ENCODE measurements at regions not wholly inside any gene's neighbourhood (a gene's known extent, or its start where the extent isn't known, plus 50 kb on each side); places are given as distances from the start of the nearest gene placed in this dataset.

DNA sequence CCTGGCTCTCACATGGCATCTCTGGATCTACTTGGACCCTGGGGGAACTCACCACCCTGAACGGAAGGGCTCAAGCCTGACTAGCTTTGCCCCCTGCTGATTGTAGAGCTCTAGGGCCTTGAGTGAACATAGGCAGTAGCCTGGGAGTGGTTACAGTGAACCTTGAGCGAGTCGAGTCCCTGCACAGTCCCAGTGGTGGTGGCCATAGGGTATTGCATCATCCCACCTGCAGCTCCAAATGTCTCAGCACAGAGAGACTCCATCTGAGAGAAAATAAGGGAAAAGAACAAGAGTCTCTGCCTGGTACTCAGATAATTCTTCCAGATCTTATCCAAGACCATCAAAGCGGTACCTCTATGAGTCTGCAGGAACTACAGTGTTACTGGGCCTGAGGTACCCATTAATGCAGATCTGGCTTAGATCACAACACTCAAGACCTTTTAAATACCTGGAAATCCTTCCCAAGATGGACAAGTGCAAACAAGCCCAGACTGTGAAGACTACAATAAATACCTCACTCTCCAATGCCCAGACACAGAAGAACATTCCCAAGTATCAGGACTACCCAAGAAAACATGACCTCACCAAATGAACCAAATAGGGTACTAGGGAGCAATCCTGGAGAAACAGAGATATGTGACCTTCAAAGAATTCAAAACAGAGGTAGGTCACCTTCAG is 167.5 kb upstream of the TET2 start:
- ATAC-seq (ENCODE audit: low FRiP score), result no peak
- TF ChIP-seq, protein P1, sequence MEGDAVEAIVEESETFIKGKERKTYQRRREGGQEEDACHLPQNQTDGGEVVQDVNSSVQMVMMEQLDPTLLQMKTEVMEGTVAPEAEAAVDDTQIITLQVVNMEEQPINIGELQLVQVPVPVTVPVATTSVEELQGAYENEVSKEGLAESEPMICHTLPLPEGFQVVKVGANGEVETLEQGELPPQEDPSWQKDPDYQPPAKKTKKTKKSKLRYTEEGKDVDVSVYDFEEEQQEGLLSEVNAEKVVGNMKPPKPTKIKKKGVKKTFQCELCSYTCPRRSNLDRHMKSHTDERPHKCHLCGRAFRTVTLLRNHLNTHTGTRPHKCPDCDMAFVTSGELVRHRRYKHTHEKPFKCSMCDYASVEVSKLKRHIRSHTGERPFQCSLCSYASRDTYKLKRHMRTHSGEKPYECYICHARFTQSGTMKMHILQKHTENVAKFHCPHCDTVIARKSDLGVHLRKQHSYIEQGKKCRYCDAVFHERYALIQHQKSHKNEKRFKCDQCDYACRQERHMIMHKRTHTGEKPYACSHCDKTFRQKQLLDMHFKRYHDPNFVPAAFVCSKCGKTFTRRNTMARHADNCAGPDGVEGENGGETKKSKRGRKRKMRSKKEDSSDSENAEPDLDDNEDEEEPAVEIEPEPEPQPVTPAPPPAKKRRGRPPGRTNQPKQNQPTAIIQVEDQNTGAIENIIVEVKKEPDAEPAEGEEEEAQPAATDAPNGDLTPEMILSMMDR (IDR thresholded peaks at IDR 0.05), result no peak
- DNase-seq (ENCODE audit: low spot score), result no peak

DNA sequence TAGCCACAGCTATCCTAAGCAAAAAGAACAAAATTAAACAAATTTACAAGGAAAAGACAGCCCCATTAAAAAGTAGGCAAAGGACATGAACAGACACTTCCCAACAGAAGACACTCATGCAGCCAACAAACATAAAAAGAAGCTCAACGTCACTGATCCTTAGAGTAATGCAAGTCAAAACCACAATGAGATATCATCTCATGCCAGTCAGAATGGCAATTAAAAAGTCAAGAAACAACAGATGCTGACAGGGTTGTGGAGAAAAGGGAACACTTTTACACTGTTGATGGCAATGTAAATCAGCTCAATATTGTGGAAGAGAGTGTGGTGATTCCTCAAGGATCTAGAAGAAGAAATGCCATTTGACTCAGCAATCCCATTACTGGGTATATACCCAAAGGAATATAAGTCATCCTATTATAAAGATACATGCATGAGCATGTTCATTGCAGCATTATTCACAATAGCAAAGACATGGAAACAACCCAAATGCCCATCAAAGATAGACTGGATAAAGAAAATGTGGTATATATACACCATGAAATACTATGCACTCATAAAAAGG is 163.0 kb upstream of the TET2 start:
- DNase-seq (ENCODE audit: low spot score) (no peak), ATAC-seq (ENCODE audit: low FRiP score) (no peak)
- TF ChIP-seq, protein P1 (IDR thresholded peaks at IDR 0.05), result no peak

DNA sequence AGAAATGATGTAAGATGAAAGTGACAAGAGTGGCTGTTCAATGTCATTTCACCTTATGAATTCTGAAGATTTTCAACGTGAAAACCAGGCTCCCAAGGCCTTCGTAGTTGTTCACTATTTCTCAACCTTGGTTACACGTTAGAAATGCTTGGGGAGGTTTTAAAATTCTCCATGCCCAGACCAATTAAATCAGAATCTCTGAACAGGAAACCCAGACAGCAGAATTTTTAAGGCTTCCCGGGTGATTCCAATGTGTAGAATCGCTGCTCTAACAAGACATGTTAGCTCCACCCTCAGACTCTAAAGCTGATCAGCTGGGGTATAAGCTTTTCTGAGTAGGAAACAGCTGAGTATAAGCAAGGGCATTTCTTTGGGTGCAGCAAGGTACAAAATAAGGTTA is 160.4 kb upstream of the TET2 start:
- ATAC-seq (ENCODE audit: low FRiP score), result no peak

DNA sequence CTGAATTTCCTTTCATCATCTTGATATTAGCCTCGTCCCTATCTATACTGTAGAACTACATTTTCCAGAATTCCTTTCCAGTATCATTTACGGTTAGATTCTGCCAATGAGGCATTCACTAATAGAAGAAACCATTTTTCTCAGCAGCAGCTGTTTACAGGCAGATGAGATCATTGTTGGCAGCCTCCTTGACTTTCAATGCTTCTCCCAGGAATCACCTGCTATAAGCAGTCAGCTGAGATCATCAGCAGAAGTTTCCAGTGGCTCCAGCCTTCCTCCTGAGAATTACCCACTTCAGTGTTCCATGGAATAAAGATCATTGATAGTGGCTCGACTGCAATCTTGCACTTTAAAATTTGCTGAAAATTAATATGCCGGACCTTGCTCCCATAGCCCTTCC is 157.3 kb upstream of the TET2 start:
- DNase-seq (ENCODE audit: low spot score) (no peak), ATAC-seq (ENCODE audit: low FRiP score) (no peak)
- TF ChIP-seq, protein P1 (IDR thresholded peaks at IDR 0.05), result no peak

More for the DNA sequence above, 160.4 kb upstream of the TET2 start:
- no peak for DNase-seq (ENCODE audit: low spot score)
- TF ChIP-seq, protein P1 (IDR thresholded peaks at IDR 0.05), result no peak

DNA sequence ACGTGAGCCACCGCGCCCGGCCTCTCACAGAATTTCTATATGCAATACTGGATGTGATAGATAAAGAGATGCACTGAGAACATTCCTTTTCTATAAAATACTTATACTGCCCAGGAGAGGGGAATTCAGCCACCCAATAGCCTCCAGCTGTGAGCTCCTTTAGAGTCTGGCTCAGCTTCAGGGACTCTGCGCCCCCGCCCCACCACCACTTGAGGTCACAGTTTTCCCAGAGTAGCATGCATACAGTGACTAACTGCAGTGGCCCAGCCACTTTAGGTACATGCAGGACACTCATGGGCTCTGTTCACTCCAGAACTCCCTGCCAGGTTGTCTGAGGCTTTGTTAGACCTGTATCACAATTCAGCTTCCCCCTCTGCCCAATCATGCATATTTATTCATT is 144.4 kb upstream of the TET2 start:
- no peak for ATAC-seq (ENCODE audit: low FRiP score)
- TF ChIP-seq, protein P1 (IDR thresholded peaks at IDR 0.05), result no peak
- no peak for DNase-seq (ENCODE audit: low spot score)

DNA sequence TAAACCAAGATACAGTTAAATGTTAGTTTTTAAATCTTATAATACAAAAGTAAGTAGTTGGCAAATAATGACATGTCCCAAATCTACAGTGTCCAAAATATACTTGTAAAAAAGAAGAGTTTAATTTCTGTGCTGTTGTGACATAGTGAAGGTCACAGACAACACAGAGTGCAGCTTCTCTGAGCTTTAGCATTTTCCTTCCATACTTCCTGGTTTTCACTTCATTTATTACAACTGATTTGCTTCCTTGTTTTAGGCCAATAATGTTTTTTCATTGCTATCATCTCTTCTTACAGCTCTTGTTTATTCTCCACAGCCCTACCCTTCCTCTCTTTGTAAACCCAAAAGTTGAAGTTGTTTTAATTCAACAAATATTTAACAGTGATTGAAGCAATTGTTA is 132.4 kb upstream of the TET2 start:
- TF ChIP-seq, protein P1 (IDR thresholded peaks at IDR 0.05), result no peak
- no peak for DNase-seq (ENCODE audit: low spot score)
- no peak for ATAC-seq (ENCODE audit: low FRiP score)

DNA sequence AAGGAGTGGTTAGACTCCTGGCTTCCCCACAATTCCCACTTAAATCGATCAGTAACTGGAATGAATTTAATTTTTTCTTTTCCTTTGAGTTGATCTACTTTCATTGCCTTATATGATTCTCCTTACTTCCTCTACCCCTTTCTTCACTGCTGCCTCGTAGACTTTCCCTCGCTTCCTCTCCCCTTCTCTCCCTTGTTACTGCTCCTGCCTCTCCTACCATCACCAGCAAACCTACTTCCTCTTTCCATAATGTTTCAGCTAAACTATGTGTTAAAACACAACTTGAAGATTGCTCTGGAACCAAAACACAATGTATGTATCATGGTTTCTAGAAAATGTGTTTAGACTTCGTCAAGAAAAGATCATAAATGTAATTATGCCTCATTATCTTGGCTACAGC is 132.0 kb upstream of the TET2 start:
- TF ChIP-seq, protein P1 (IDR thresholded peaks at IDR 0.05), result no peak
- DNase-seq (ENCODE audit: low spot score), result no peak
- ATAC-seq (ENCODE audit: low FRiP score), result no peak

Measured in omental fat pad (tissue), 3 donors.